HPDE6-E6E7 (cell line): ENCODE measurements at regions not wholly inside any gene's neighbourhood (a gene's known extent, or its start where the extent isn't known, plus 50 kb on each side); places are given as distances from the start of the nearest gene placed in this dataset.
A peak's percentile ranks its signal among the peaks of the same experiment; 100 is the strongest.
"Not testable (repeated sequence)": the region's sequence is repeated elsewhere in the genome, so short reads cannot be mapped to it uniquely, and the experiment has no call there.

Source experiments
- DNase-seq: peaks from one replicate; pipeline ENCODE4 v3.0.0; 2011; ENCODE audit warnings: missing footprints; ENCODE audit errors: extremely low spot score

DNA sequence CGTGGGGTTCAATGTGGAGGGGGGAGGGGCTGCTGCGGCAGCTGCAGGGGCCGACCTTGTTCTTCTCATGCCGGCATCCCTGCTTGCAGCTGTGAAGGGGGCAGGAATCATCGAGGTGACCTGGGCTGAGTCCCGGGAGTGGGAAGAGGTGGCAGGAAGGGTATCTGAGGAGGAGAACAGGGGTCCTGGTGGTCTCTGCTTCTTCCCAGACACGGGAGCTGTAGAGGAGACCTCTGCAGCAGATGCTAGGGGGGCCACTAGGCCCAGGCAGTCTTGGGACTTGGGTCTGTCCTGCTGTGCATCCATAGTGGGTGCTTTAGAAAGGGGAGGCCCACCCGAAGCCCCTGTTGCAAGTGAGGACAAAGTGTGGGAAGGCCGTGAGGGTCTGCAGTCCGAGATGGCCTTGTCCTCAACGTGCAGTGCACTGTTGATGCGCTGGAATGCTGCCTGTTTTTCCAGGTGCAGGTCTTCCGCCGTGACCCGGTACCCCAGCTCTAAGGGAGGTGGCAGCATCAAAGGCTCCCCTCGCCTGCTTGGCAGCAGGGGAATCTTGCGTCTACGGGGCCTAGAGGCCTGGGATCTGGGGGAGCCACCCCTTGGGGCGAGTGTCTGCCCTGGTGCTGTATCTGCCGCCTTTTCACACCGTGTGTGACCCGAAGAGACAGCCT, 1370.0 kb downstream of the CDH12 start:
- not testable (repeated sequence) for DNase-seq

DNA sequence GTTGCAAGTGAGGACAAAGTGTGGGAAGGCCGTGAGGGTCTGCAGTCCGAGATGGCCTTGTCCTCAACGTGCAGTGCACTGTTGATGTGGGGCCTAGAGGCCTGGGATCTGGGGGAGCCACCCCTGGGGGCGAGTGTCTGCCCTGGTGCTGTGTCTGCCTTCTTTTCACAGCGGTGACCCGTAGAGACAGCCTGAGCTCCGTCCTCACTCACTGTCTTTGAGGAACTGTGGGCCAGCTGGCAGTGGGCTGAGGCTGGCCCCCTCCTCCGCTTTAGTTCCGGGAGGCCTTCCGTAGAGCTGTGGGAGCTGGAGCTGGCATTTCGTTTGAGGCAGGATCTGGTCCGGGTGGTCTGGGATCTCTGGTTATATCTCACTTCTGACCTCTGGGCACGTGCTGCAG, 1370.6 kb downstream of the CDH12 start:
- DNase-seq = not testable (repeated sequence)

DNA sequence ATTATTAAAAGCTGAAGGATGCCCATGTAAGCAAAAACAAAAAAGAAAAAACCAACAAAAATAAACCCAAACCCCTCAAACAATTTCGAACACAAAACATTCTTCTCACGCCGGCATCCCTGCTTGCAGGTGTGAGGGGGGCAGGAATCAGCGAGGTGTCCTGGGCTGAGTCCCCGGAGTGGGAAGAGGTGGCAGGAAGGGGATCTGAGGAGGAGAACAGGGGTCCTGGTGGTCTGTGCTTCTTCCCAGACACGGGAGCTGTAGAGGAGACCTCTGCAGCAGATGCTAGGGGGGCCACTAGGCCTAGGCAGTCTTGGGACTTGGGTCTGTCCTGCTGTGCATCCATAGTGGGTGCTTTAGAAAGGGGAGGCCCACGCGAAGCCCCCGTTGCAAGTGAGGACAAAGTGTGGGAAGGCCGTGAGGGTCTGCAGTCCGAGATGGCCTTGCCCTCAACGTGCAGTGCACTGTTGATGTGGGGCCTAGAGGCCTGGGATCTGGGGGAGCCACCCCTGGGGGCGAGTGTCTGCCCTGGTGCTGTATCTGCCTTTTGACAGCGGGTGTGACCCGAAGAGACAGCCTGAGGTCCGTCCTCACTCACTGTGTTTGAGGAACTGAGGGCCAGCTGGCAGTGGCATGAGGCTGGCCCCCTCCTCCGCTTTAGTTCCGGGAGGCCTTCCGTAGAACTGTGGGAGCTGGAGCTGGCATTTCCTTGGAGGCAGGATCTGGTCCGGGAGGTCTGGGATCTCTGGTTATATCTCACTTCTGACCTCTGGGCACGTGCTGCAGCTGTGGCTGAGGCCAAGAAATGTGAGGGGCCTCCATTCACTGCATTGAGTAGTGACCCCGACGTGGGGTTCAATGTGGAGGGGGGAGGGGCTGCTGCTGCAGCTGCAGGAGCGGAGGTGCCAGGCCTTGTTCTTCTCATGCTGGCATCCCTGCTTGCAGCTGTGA, 1371.5 kb downstream of the CDH12 start:
- not testable (repeated sequence) for DNase-seq

DNA sequence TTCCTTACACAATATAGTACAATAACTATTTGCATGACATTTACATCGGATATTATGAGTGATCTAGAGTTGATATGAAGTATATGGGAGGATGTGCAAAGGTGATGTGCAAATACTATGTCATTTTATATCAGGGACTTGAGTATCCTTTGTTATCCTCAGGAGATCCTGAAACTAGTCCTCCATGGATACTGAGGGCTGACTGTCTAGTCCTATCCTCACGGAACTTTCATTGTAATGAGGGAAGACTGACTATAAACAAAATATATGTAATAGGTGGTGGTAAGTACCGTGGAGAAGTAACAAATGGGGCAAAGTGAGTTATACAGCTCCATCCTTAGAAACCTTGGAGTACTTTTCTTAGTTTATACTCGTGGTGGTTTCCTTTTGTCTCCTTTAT, 1373.1 kb downstream of the CDH12 start:
- not testable (repeated sequence) for DNase-seq

DNA sequence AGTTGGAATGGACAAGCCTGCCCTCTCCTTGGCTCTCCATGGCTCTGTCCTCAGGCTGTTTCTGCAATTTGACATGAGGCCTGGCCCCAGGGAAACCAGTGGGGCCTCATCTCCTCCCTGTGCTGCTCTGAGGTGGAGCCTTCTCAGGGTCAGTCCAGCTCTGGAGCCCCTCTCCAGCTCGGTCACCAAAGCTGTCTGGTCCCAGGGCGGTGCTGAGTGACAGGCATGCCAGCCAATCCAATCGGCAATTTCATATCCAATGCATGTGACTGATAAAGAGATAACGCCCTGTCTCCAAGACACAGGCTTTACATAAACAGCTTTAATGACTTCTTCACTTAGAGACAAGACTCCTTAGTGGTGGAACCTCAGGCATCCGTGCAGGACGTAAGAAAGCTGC, 1379.2 kb downstream of the CDH12 start:
- DNase-seq = not testable (repeated sequence)

DNA sequence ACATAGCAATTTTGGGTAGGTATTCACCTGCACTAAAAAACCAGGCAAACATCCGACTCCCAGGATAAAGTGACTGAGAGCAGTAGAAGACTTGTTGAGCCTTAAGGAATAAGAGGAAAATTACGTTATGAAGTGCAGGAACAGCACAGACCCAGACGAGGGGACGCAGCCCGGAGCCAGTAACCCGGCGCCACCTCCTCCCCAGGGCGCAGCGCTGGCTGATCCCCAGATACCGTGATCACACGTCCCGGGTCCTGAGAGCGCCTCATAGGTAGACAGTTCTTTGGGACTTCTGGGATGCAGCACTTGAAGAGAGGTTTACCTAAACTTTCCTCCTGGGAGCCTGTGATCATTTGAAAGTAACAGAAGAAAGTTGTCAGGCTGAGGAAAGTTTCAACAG, 1379.7 kb downstream of the CDH12 start:
- not testable (repeated sequence) for DNase-seq

DNA sequence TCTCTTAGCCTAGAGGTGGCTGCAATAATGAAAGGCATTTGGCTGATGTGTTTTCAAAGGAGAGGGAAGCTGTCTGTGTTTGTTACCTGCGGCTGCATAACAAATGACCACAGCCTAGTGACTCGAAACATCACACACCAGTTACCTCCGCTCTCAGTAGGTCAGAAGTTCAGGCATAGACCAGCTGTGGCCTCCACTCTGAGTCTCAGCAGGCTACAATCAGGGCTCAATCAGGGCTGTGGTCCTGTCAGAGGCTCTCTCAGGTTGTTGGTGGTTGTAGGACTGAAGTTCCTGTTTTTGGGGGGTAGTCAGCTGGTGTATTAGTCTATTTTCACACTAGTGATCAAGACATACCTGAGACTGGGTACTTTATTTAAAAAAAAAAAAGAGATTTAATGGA, 1381.5 kb downstream of the CDH12 start:
- DNase-seq = not testable (repeated sequence)

DNA sequence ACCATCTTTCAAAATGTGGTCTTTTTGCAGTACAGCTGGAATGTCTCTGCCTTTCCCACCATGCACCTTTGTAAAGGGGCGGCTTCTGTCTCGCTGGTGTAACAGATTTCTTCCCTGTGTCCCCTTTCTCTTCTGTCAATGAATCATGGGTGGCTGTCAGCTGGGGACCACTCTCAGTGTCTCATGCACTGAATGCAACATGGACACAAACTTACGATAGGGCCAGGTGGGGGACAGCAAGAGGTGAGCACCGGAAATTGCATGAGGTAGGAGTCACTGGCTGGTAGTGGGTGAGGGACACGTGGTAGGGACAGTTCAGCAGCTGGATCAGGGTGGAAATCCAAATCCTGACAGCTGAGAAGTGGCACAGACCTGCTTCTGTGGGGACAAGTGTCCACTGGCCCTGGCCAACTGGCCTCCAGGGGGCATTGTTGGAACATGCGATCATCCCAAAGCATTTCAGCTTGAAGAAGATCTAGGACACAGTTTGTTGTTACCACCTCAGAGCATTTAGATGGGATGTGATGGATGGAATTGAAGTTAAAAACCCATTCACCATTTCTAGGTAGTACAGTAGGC, 1383.5 kb downstream of the CDH12 start:
- not testable (repeated sequence) for DNase-seq

DNA sequence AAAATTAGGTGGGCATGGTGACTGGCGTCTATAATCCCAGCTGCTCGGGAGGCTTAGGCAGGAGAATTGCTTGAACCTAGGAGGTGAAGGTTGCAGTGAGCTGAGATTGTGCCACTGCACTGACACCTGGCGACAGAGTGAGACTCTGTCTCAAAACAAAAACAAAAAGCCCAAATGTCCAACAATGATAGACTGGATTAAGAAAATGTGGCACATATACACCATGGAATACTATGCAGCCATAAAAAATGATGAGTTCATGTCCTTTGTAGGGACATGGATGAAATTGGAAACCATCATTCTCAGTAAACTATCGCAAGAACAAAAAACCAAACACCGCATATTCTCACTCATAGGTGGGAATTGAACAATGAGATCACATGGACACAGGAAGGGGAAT, 1385.6 kb downstream of the CDH12 start:
- DNase-seq = not testable (repeated sequence)

DNA sequence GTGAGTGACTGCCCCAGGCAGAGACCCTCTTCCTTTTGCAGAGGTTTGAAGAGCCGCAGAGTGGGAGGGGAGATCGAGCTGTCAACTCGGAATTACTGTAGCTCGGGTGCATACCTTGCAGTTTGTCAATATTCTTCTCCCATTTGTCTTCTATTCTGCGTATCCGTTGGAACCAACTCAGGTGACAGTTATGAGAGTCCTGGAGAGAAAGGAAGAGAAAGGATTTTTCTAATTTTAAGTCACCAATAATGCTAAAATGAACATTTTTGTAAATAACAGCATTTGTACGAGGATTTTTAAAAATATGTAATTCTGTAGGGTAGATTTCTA, 1393.4 kb downstream of the CDH12 start:
- not testable (repeated sequence) for DNase-seq

DNA sequence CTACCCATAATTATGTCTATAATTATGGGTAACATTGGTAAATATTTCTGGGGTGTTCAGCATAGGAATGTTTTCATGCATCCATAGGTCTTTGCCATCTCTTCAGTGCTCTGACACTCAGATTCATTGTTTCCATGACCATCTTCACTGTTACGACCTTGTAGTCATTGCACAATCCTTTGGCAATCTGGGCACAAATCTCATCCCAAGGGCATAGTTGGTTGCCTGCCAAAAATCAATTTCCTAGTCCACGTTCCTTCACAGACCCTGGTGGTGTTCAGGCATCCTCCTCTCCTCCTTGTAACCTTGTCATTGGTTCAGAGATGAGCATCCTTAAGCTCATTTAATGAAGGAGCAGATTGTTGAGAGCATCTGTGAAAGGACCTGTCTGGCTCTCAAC, 1400.7 kb downstream of the CDH12 start:
- DNase-seq = no peak

DNA sequence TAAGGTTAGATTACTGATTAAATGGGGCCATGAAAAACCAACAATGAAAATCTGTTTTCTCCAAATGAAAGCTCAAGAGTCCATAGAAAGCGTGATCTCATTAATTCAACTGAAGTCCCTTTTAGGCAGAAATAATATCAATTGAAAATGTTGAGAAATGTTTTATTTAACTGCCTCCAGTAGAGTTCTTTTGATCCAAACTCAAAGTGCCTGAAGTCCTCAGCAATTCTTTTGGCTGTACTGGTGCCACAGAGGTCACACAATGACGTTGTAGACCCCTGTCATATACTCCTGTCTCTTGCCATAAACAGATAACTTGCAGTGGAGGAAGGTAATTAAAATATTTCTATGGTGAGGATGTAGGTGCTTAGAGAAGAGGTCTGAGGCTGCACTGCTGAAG, 1420.5 kb downstream of the CDH12 start:
- DNase-seq = no peak

DNA sequence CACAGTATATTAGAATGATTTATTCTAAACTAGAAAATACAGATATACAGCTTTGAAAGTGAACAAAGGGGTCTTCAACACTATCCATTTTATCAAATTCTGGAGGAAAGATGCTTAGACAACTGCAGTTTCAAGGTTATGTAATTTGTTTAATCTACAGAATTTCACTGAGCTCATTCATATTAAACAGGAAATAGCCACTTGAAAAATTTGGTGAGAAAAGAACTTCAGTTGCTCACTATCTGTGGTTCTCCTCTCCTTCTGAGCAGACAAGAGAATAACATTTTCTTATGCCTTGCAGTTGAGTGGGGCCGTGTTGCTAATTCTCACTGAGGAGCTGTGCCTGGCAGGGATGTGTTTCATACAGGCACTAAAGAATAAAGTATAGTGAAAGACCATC, 1428.2 kb downstream of the CDH12 start:
- DNase-seq = no peak

DNA sequence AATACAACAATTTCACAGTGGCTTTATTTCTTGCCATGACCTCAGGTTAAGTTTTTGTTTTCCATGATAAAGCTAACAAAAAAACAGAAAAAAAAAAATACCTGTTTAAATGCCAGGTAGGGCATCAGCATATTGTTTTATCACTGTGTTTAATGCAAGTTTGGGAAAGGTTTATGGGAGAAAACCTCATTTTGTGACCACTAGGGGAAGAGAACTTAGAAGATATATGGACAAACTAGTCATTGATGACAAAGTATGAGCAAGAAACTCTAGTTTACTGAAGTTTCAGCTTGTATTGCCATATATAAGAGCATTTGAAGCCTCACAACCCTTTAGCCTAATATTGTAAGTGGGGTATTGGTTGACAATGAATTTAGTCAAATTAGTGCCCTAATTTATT, 1431.4 kb upstream of the CDH18 start:
- no peak for DNase-seq

DNA sequence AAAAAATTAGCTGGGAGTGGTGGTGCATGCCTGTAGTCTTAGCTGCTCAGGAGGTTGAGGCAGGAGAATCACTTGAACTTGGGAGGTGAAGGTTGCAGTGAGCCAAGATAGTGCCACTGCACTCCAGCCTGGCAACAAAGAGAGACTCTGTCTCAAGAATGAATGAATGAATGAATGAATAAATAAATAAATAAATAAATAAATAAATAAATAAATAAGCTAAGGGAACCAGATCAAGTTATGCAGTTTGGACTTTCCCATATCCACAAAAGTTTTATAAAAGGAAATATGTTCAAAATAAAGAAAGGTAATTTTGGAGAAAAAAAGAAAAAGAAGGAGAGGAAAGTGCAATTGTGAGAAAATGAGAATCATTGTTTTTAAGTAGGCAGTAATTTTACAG, 1414.1 kb upstream of the CDH18 start:
- not testable (repeated sequence) for DNase-seq

DNA sequence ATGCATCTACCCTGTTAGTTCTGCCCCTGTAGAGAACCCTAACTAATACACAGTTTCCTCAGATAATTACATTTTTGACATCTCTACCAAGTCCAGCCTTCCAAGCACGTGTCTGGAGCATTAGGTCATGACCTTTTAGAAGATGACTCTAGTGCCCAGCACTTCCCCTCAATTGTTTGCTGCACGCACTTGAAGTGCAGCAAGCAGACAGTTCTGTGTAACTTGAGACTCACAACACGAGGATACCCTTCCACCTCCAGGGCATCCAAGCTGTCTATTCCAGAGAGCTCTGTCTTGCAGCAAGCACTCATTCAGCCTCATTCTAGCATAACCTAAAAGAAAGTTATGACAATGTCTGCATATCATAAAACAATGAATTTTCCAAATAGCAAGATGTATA, 1410.5 kb upstream of the CDH18 start:
- no peak for DNase-seq

DNA sequence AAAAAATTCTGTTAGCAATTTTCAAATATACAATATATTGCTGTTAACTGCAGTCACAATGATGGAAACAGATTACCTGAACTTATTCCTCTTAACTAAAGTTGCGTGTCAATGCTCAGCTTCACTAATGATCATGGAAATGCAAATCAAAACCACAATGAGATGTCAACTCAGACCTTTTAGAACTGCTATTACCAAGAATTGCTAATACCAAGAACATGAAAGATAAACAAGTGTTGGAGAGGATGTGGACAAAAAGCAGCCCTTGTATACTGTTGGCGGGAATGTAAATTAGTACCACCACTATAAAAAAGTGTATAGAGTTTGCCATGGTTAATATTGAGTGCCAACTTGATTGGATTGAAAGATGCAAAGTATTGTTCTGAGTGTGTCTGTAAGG, 1409.7 kb upstream of the CDH18 start:
- DNase-seq = no peak

DNA sequence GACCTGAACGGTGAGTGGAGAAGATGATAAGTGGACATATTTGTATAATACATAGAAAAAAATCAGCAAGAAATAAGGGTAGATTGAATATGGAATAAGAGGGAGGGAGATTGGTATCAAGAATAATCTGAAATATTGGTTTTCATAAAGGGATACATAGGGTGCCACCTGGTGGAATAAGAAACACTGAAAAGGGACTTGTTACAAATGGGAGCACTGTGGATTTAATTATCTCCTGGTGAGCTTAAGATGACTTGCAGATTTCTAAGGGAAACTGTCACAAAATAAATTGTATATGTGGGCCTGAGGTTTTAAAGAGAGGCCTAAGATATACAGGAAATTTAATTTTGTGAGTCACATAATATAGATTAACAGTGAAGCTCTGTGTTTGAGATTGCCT, 1403.5 kb upstream of the CDH18 start:
- peak; percentile 3 for DNase-seq

DNA sequence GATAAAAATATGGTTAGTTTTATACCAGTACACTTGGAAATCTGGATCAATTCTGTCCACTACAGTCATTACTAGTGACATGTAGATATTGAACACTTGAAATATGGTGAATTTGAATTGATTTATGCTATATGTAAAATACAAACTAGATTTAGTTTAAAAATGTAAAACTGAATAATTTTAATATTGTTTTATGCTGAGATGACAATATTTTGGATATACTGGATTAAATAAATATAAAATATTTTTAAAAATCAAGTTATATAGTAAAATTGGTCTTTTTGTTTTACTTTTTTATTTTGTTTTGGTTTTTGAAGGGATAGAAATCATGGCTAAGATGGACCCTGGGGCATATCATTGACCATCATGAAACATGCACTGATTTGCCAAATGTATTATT, 1372.8 kb upstream of the CDH18 start:
- DNase-seq = not testable (repeated sequence)

DNA sequence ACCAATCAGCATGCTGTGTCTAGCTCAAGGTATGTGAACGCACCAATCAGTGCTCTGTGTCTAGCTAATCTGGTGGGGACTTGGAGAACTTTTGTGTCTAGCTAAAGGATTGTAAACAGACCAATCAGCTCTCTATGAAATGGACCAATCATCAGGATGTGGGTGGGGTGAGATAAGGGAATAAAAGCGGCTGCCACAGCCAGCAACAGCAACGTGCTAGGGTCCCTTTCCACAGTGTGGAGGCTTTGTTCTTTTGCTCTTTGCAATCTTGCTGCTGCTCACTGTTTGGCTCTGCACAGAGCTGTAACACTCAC, 1353.9 kb upstream of the CDH18 start:
- not testable (repeated sequence) for DNase-seq

DNA sequence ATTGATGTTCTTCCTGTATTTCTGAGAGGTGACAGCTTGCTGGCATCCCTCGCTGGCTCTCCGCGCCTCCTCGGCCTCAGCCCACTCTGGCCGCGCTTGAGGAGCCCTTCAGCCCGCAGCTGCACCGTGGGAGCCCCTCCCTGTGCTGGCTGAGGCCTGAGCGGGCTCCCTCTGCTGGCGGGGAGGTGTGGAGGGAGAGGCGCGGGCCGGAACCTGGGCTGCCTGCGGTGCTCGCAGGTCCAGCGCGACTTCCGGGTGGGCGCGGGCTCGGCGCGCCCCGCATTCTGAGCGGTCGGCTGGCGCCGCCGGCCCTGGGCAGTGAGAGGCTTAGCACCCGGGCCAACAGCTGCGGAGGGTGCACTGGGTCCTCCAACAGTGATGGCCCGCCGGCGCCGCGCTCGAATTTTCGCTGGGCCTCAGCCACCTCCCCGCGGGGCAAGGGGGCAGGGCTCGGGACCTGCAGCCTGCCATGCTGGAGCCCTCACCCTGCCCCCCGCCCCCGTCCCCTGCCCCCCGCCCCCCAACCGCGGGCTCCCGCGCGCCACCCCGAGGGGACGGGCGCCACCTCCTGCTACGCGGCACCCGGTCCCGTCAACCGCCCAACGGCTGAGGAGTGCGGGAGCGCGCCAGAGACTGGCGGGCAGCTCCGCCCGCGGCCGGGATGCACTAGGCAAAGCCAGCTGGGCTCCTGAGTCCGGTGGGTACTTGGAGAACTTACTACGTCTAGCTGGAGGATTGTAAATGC, 1353.4 kb upstream of the CDH18 start:
- DNase-seq = not testable (repeated sequence)

DNA sequence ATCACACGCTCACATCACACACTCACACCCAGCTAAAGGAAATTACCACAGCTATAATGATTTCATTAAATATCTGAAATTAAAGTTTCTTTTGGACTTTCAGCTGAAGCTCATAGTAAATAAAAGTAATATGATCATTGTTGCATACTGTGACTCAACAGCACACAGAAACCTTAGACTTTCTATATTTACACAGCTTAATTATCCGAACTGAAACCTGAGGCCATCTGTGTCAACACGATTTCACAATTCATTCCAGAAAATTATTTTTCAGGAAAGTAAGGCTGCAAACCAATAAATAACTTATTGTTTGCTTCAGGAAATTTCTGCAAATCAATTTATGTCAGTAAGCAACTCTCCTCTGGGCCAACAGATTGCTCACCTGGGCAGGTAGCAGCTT, 1352.2 kb upstream of the CDH18 start:
- not testable (repeated sequence) for DNase-seq
